ENCODE measurements at regions not wholly inside any gene's neighbourhood (a gene's known extent, or its start where the extent isn't known, plus 50 kb on each side); places are given as distances from the start of the nearest gene placed in this dataset.

DNA sequence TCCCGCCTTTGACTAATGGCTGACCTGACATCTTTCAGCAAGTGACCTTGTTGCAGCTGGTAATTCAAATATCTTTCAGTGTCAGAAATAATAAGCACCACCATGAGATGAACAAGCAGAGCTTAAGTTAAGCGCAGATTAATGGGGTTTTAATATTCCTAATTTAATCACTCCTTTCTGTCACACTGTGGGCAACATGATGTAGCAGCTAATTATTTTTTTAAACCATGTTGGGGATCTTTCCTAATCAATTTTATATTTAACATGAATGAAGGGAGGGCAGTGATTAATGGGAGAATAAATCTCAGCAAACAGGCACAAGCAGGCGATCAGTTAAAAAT lies 353.6 kb upstream of the TNRC6C start:
- TF ChIP-seq POLR2AphosphoS5 (IDR thresholded peaks at IDR 0.05; ENCODE audit: low read depth, low read length) (no peak), TAF1 (IDR thresholded peaks at IDR 0.05; ENCODE audit: borderline replicate concordance, insufficient read depth, low read length) (no peak), FOXP2 (optimal IDR thresholded peaks at IDR 0.05; ENCODE audit: borderline replicate concordance, extremely low read depth, extremely low read length, insufficient read depth) (no peak), SIN3A (IDR thresholded peaks at IDR 0.05; ENCODE audit: borderline replicate concordance, insufficient read depth, low read length) (no peak)
- TF ChIP-seq, protein P1, sequence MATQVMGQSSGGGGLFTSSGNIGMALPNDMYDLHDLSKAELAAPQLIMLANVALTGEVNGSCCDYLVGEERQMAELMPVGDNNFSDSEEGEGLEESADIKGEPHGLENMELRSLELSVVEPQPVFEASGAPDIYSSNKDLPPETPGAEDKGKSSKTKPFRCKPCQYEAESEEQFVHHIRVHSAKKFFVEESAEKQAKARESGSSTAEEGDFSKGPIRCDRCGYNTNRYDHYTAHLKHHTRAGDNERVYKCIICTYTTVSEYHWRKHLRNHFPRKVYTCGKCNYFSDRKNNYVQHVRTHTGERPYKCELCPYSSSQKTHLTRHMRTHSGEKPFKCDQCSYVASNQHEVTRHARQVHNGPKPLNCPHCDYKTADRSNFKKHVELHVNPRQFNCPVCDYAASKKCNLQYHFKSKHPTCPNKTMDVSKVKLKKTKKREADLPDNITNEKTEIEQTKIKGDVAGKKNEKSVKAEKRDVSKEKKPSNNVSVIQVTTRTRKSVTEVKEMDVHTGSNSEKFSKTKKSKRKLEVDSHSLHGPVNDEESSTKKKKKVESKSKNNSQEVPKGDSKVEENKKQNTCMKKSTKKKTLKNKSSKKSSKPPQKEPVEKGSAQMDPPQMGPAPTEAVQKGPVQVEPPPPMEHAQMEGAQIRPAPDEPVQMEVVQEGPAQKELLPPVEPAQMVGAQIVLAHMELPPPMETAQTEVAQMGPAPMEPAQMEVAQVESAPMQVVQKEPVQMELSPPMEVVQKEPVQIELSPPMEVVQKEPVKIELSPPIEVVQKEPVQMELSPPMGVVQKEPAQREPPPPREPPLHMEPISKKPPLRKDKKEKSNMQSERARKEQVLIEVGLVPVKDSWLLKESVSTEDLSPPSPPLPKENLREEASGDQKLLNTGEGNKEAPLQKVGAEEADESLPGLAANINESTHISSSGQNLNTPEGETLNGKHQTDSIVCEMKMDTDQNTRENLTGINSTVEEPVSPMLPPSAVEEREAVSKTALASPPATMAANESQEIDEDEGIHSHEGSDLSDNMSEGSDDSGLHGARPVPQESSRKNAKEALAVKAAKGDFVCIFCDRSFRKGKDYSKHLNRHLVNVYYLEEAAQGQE (IDR thresholded peaks at IDR 0.05; ENCODE audit: insufficient read depth in 1 of 2, low read depth in 2 of 2, low read length in 2 of 2): no peak

DNA sequence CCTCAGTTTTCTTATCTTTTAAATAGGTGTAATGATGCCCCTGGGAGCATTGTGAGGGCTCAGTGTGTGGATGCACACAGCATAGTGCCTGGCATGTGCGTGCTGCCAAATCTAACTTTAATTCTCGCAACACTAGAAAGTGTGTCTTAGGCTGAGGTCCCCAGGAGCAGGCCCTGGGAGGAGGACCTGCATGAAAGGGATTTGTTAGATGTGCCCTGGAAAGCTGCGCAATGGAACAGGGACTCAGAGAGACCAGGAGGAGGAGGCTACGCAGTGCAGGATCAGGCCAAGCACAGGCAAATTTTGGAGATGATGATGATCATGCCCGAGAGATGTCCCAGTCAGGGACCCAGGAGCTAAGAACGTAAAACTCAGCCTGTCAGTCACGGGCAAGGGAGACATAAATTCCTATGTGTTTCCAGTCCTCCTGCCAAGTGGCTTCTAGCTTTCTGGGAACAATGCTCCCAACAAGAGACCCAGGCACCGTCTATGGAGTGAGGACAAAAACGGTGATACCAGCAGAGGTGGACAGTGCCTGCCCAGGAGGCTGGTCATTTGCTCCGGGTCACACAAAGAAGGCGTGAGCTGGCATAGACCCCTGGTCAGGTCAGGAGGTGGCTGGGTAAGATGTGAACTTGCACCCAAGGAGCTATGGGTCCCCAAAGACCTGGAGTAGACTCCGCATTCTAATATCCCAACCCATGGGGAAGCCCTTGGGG lies 352.2 kb upstream of the TNRC6C start:
- TF ChIP-seq, protein P1 (IDR thresholded peaks at IDR 0.05; ENCODE audit: insufficient read depth in 1 of 2, low read depth in 2 of 2, low read length in 2 of 2): no peak
- no peak for TF ChIP-seq TAF1 (IDR thresholded peaks at IDR 0.05; ENCODE audit: borderline replicate concordance, insufficient read depth, low read length)
- TF ChIP-seq SIN3A (IDR thresholded peaks at IDR 0.05; ENCODE audit: borderline replicate concordance, insufficient read depth, low read length): no peak
- no peak for TF ChIP-seq POLR2AphosphoS5 (IDR thresholded peaks at IDR 0.05; ENCODE audit: low read depth, low read length)
- no peak for TF ChIP-seq FOXP2 (optimal IDR thresholded peaks at IDR 0.05; ENCODE audit: borderline replicate concordance, extremely low read depth, extremely low read length, insufficient read depth)

DNA sequence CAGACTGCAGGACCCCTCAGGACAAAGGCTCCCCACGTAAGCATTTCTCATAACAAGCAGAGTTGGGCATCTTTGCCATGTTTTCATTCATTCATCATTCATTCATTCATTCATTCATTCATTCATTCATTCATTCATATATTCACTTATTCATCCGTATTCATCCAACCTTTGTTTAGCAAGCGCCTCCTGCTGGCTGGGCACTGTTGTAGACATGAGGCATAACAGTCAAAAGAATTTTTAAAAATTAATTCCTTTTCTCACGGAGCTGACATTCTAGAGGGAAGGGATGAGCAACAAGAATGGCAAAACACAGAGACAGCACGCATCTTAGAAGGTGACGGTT lies 351.7 kb upstream of the TNRC6C start:
- TF ChIP-seq TAF1 (IDR thresholded peaks at IDR 0.05; ENCODE audit: borderline replicate concordance, insufficient read depth, low read length) (no peak), SIN3A (IDR thresholded peaks at IDR 0.05; ENCODE audit: borderline replicate concordance, insufficient read depth, low read length) (no peak), FOXP2 (optimal IDR thresholded peaks at IDR 0.05; ENCODE audit: borderline replicate concordance, extremely low read depth, extremely low read length, insufficient read depth) (no peak), POLR2AphosphoS5 (IDR thresholded peaks at IDR 0.05; ENCODE audit: low read depth, low read length) (no peak)
- TF ChIP-seq, protein P1 (IDR thresholded peaks at IDR 0.05; ENCODE audit: insufficient read depth in 1 of 2, low read depth in 2 of 2, low read length in 2 of 2): no peak

DNA sequence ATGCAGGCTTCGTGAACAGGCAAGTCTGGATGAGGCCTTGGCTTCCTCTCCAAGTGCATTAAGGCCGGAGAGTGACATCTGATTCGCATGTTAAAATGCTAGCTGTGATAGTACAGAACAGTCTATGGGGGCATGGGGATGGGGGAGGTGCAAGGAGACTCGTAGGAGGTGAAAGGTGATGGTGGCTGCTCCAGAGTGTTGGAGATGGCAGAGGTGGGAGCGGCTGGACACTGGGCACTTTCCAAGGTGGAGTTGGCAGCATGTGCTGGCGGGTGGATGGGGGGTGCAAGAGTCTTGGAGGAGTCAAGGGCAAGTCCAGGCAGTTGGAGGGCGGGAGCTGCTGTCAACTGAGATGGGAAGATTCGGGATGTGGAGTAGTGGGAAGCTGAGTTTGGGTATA lies 350.9 kb upstream of the TNRC6C start:
- TF ChIP-seq FOXP2 (optimal IDR thresholded peaks at IDR 0.05; ENCODE audit: borderline replicate concordance, extremely low read depth, extremely low read length, insufficient read depth): no peak
- TF ChIP-seq, protein P1 (IDR thresholded peaks at IDR 0.05; ENCODE audit: insufficient read depth in 1 of 2, low read depth in 2 of 2, low read length in 2 of 2): no peak
- no peak for TF ChIP-seq POLR2AphosphoS5 (IDR thresholded peaks at IDR 0.05; ENCODE audit: low read depth, low read length)
- TF ChIP-seq SIN3A (IDR thresholded peaks at IDR 0.05; ENCODE audit: borderline replicate concordance, insufficient read depth, low read length): no peak
- TF ChIP-seq TAF1 (IDR thresholded peaks at IDR 0.05; ENCODE audit: borderline replicate concordance, insufficient read depth, low read length): no peak

Data from PFSK-1 (cell line).